GM13977 (cell line): ENCODE measurements at regions not wholly inside any gene's neighbourhood (a gene's known extent, or its start where the extent isn't known, plus 50 kb on each side); places are given as distances from the start of the nearest gene placed in this dataset.
"Not testable (repeated sequence)": the region's sequence is repeated elsewhere in the genome, so short reads cannot be mapped to it uniquely, and the experiment has no call there.

Source experiments
- DNase-seq: peaks from one replicate; pipeline ENCODE4 v3.0.0; 2012; ENCODE audit warnings: low spot score
- in situ Hi-C: fragments of 300-500 bp; cut with MboI; formaldehyde crosslinking; loops from one replicate; pipeline ENCODE4 v1.12.0; 2022; ENCODE audit warnings: low sequenced_read_pairs, low pct_unique_long_range_greater_than_20kb, mixed read lengths, inconsistent platforms; ENCODE audit not compliant: unreplicated experiment
- TF ChIP-seq, protein P1 (sequence below): IDR thresholded peaks from 2 replicates; pipeline ENCODE4 v1.5.1; 2012; ENCODE audit warnings: mild to moderate bottlenecking, control low read depth; ENCODE audit not compliant: insufficient read depth; ENCODE audit errors: extremely low read depth, missing control alignments

DNA sequence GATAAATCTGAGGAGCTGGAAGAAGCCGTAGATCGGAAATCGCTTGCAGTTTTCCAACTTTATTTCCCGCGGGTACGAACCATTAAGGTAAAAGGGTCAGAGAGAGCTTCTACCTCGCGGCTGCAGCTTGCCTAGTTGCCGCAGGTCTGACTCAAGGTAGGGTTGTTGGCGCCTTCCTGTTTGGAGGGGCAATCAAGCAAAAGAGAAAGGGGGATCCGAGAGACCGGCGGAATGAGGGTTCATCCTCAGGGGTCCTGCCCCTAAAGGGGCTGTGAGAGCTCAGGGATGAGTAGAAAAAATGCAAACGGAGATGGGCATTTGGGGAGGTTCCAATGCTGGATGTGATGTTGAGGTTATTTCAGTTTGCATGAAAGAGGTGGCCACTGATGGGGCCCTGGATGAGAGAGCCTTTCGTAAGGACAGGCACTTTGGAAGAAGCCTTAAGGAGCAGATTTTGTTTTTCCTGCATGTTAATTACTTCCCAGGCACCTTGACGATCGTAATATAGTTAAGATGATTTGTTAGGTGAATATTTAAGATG, 265.4 kb downstream of the CGGBP1 start:
- TF ChIP-seq, protein P1, sequence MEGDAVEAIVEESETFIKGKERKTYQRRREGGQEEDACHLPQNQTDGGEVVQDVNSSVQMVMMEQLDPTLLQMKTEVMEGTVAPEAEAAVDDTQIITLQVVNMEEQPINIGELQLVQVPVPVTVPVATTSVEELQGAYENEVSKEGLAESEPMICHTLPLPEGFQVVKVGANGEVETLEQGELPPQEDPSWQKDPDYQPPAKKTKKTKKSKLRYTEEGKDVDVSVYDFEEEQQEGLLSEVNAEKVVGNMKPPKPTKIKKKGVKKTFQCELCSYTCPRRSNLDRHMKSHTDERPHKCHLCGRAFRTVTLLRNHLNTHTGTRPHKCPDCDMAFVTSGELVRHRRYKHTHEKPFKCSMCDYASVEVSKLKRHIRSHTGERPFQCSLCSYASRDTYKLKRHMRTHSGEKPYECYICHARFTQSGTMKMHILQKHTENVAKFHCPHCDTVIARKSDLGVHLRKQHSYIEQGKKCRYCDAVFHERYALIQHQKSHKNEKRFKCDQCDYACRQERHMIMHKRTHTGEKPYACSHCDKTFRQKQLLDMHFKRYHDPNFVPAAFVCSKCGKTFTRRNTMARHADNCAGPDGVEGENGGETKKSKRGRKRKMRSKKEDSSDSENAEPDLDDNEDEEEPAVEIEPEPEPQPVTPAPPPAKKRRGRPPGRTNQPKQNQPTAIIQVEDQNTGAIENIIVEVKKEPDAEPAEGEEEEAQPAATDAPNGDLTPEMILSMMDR, result no peak
- in situ Hi-C loops, result no loop called here
- no peak for DNase-seq

DNA sequence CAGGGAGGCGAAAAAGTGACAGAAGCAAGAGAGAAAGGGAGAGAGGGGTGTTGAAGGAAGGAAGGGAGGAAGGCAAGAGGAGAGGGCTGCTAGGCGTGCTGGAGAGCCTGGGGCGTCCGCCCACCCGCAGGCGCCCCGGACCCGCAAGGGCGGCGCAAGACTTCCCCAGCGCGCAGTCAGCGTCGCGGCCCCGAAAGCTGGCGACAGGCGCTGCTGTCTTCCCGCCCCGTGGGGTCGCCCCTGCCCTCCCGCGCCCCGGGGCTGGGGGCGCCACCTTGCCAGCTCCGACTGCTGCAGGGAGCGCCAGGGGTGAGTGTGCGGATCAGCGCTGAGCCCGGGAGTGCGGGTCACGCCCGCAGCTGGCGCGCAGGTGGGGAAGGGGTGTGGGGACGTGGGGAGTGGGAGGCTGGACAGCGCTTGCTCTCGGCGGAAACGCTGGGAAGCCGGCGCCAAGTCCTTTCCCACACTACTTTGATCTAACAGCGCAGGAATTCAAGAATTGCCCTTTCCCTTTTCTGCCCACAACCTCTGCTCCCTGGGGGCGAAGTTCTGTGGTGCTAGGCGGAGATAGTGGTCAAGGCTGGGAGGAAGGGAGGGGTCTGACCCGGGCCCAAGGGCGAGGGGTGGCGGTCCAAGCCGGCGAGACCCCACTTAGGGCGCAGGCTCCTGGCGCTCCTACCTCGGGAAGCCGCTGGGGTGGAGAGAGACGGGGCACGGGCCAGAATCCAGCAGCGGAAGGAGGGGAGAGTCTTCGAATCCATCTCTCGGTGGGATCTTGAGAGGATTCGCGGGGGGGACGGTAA, 266.1 kb downstream of the CGGBP1 start, which contains the start of gene HTR1F:
Gene HTR1F (plus strand): TSS at position 173 of the 803 bp plus-strand sequence.
- TF ChIP-seq, protein P1, result no peak
- DNase-seq, result no peak
- in situ Hi-C loops, result no loop called here

DNA sequence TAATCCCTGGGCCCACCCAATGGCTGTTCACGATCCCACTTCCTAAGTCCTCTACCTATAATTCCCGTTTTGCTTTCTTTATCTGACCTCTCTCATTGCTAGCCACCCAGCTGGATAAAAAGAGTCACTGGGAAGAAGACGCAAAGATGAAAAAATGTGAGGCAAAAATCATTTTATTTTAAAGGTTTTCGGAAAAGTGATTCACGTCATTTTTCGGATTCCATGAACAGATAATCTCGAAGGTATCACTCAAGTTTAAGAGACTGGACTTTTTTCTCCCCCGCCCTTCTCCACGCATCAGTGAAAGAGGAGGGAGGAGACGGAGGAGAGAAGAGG, 266.6 kb downstream of the CGGBP1 start:
- TF ChIP-seq, protein P1, result no peak
- DNase-seq, result no peak
- in situ Hi-C loops, result no loop called here

DNA sequence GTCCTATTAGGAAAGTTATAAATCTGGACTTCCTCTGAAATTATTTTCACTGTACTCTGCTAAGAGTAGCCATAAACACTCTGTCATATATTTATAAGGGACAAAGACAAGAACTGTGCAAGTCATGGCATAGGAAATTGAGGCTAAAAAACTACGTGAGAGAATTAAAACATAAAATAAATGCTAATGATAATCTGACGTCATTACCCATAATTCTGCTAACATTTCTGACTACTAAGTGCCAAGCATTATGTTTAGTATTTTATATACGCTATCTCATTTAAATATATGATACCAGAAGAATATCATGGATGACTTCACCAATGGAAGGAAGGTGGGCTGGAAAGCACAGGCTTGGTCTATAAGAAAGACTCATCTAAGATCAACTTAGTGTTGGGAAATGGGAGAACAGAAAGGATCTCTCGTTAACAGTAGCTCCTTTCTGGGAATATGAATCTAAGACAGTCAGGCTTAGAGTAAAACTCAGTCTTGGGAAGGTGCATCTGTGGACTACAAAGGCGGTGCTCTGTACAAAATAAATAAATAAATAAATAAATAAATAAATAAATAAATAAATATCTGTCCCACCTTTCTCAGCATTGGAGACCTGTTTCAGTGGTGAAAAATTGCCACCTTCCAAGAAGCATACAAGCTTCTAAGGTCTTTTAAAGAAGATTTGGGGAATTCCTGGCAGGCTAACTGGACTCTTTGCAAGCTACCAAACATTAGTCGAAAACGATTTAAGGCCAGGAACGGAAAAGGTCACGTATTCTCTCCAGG, 267.4 kb downstream of the CGGBP1 start:
- TF ChIP-seq, protein P1, result no peak
- in situ Hi-C loops, result no loop called here
- no peak for DNase-seq

DNA sequence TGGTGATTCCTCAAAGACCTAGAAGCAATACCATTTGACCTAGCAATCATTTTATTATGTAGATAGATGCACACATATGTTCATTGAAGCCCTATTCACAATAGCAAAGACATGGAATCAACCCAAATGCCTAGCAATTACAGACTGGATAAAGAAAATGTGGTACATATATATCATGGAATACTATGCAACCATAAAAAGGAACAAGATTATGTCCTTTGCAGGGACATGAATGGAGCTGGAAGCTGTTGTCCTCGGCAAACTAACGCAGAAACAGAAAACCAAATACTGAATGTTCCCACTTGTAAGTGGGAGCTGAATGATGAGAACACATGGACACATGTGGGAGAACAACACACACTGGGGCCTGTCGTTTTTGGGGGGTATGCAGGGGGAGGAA, 269.8 kb downstream of the CGGBP1 start:
- in situ Hi-C loops, DNase-seq: not testable (repeated sequence)

DNA sequence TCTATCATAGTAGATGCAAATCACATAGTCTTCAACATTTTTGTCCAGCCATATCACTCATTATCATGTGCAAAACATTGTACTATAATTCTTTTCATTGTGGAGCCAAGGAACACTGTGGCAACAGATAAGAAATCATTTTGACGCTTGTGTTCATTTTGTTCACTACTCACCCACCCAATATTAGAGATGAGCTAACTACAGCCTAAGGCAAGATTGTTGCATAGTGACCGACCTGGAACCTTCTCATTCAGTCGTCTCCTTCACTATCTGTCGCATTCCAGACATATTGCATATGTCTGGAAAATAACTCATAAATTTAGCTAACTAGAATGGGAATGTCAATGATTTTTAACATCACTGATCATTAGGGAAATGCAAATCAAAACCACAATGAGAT, 270.3 kb downstream of the CGGBP1 start:
- in situ Hi-C loops, result no loop called here
- TF ChIP-seq, protein P1, result no peak
- no peak for DNase-seq

DNA sequence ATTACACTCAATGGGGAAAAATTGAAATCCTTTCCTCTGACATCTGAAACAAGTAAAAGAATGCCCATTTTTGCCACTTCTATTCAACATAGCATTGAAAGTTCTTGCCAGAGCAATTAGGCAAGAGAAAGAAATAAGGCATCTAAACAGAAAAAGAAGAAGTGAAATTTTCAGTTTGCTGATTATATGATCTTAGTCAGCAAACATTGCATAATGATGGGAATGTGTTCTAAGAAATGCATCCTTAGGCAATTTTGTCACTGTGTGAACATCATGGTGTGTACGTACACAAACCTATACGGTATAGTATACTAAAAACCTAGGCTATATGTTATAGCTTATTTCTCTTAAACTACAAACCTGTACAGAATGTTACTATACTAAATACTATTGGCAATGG, 278.0 kb downstream of the CGGBP1 start:
- TF ChIP-seq, protein P1, result no peak
- DNase-seq, result no peak
- in situ Hi-C loops, result no loop called here
